Psoas muscle (tissue), 7 donors: ENCODE measurements at regions not wholly inside any gene's neighbourhood (a gene's known extent, or its start where the extent isn't known, plus 50 kb on each side); places are given as distances from the start of the nearest gene placed in this dataset.

ENCODE experiments used
- ATAC-seq, 4 donors: fragments of 200-7000 bp; cut with Tn5 transposase; one replicate each; pipeline ENCODE4 v1.9.1; 2020; ENCODE audit warnings: moderate library complexity in 3 of 4, mild to moderate bottlenecking in 2 of 4
- DNase-seq, 2 donors: peaks; one replicate each; pipeline ENCODE4 v3.0.0-alpha.2; 2020
- H3K27ac ChIP-seq: fragments of 200-600 bp; one replicate; pipeline ENCODE4 v1.8.0; 2022
- H3K27me3 ChIP-seq, 3 donors: fragments of 200-600 bp in 1 of 3; one replicate each; pipeline versions ENCODE4 v1.6.1 to v1.8.0; 2013 to 2022; ENCODE audit warnings: low read length in 2 of 3, mild to moderate bottlenecking in 2 of 3, moderate library complexity in 1 of 3; ENCODE audit not compliant: insufficient read depth in 3 of 3
- H3K36me3 ChIP-seq, 2 donors: fragments of 200-600 bp in 1 of 2; one replicate each; pipeline versions ENCODE4 v1.6.1 to v1.8.0; 2013 to 2022; ENCODE audit warnings: low read depth in 1 of 2, mild to moderate bottlenecking in 1 of 2, moderate library complexity in 1 of 2; ENCODE audit not compliant: insufficient read depth in 1 of 2
- H3K4me1 ChIP-seq: fragments of 200-600 bp; one replicate; pipeline ENCODE4 v1.8.0; 2022
- H3K4me3 ChIP-seq: fragments of 200-600 bp; one replicate; pipeline ENCODE4 v1.8.0; 2022; ENCODE audit warnings: mild to moderate bottlenecking
- H3K9me3 ChIP-seq: fragments of 200-600 bp; one replicate; pipeline ENCODE4 v1.8.0; 2022
- CTCF ChIP-seq: fragments of 200-600 bp; IDR thresholded peaks from one replicate; pipeline ENCODE4 v1.8.0; 2022; ENCODE audit warnings: antibody characterized with exemption
- WGBS, 3 donors: extraction: QIAGEN DNeasy Blood & Tissue Kit; methylation state at CpG; one replicate each; pipeline versions ENCODE4 v1.1.6 to v1.1.7; 2013; 5-methylcytosine and 5-hydroxymethylcytosine counted together
- intact Hi-C, 2 donors: fragments of 100-400 bp; cut with DNase I; formaldehyde crosslinking; loops; one replicate each; pipeline versions ENCODE4 v1.11.0 to v1.14.2; 2022
- donor health status: healthy with polysubstance abuse.
- donor health status: DM: no; HTN: no; CAD: no; lungs with moderate emphysema.
- donor health status: Bipolar disorder and iron deficiency.
- donor health status: healthy.
- donor health status: DM: yes; HTN: yes; CAD: no.
- donor health status: DM: no; HTN: no; CAD: no.
- donor health status: DM: yes; HTN: yes; CAD: no.

GRCh38 chr9:79308012-79308411, 263.8 kb upstream of the TLE4 start:
- Histone ChIP-seq H3K9me3 (no peaks in the 10 kb centered on the region), H3K36me3 (peaks cover 0 to 3% of the 10 kb centered on the region in 2 donors), H3K27ac (no peak overlapping the region), H3K4me3 (no peak overlapping the region), H3K27me3 (peaks cover 0 to 3% (median 0%) of the 10 kb centered on the region in 3 donors), H3K4me1 (no peaks in the 10 kb centered on the region)
- no peak for TF ChIP-seq CTCF
- ATAC-seq (no peak), DNase-seq (no peak)
- intact Hi-C loops = no loop called here
- 74 to 89% (median 84%) methylated on average over 6 of the region's 6 CpGs for WGBS, 3 donors

GRCh38 chr9:79312686-79313421, 258.9 kb upstream of the TLE4 start:
- Histone ChIP-seq H3K27ac (no peak overlapping the region), H3K27me3 (no peaks in the 10 kb centered on the region), H3K4me3 (no peak overlapping the region), H3K9me3 (no peaks in the 10 kb centered on the region), H3K36me3 (peaks cover 0 to 3% of the 10 kb centered on the region in 2 donors), H3K4me1 (no peaks in the 10 kb centered on the region)
- TF ChIP-seq CTCF = no peak
- 79 to 84% (median 82%) methylated on average over 13 of the region's 13 CpGs for WGBS, 3 donors
- intact Hi-C loops = no loop called here
- DNase-seq (no peak), ATAC-seq (no peak)

- intact Hi-C loops = no loop called here
- DNase-seq (no peak), ATAC-seq (peak; percentile 48 to 87 (median 72))
- Histone ChIP-seq H3K36me3 (no peaks in the 10 kb centered on the region), H3K27me3 (no peaks in the 10 kb centered on the region), H3K27ac (no peak overlapping the region), H3K4me1 (no peaks in the 10 kb centered on the region), H3K9me3 (no peaks in the 10 kb centered on the region), H3K4me3 (no peak overlapping the region)
- TF ChIP-seq CTCF = no peak
- 41 to 53% (median 46%) methylated on average over 3 of the region's 3 CpGs for WGBS, 3 donors
Measured at GRCh38 chr9:79325501-79325900, 246.3 kb upstream of the TLE4 start.

GRCh38 chr9:79329861-79330260, 241.9 kb upstream of the TLE4 start:
- Histone ChIP-seq H3K36me3 (no peaks in the 10 kb centered on the region), H3K27me3 (no peaks in the 10 kb centered on the region), H3K9me3 (no peaks in the 10 kb centered on the region), H3K4me3 (no peak overlapping the region), H3K4me1 (no peaks in the 10 kb centered on the region), H3K27ac (no peak overlapping the region)
- intact Hi-C loops = no loop called here
- 92 to 96% (median 95%) methylated on average over 1 of the region's 1 CpG for WGBS, 3 donors
- no peak for ATAC-seq
- no peak for DNase-seq
- no peak for TF ChIP-seq CTCF

- H3K4me3 ChIP-seq = no peak overlapping the region
- no peak for TF ChIP-seq CTCF
- intact Hi-C loops = no loop called here
- ATAC-seq = no peak
- 90 to 95% (median 92%) methylated on average over 6 of the region's 6 CpGs for WGBS, 3 donors
- H3K4me1 ChIP-seq = no peaks in the 10 kb centered on the region
- DNase-seq = no peak
- no peaks in the 10 kb centered on the region for H3K9me3 ChIP-seq
- no peaks in the 10 kb centered on the region for H3K27me3 ChIP-seq
- H3K36me3 ChIP-seq = no peaks in the 10 kb centered on the region
- no peak overlapping the region for H3K27ac ChIP-seq
Measured at GRCh38 chr9:79334001-79334400, 237.8 kb upstream of the TLE4 start.
